ENCODE measurements at regions not wholly inside any gene's neighbourhood (a gene's known extent, or its start where the extent isn't known, plus 50 kb on each side); places are given as distances from the start of the nearest gene placed in this dataset.

- H3K4me3 ChIP-seq, result no peak overlapping the region
- no peaks in the 10 kb centered on the region for H3K9me3 ChIP-seq (ENCODE audit: low read depth)
- peaks cover 27% of the 10 kb centered on the region for H3K4me1 ChIP-seq (ENCODE audit: low read depth)
- no peaks in the 10 kb centered on the region for H3K27me3 ChIP-seq
- no peaks in the 10 kb centered on the region for H3K36me3 ChIP-seq
- TF ChIP-seq CTCF (IDR thresholded peaks at IDR 0.05; ENCODE audit: low read depth, low read length), result no peak
- peak overlapping the region; percentile 99 for H3K27ac ChIP-seq
- DNase-seq (ENCODE audit: low read depth in 1 of 2, low spot score in 1 of 2), result no peak
Observed at GRCh38 chr18:40440088-40440487, 1514.9 kb upstream of the PIK3C3 start.

GRCh38 chr18:40437517-40437916, 1517.5 kb upstream of the PIK3C3 start:
- H3K36me3 ChIP-seq, result no peaks in the 10 kb centered on the region
- no peaks in the 10 kb centered on the region for H3K9me3 ChIP-seq (ENCODE audit: low read depth)
- H3K27ac ChIP-seq, result peak overlapping the region; percentile 99
- DNase-seq (ENCODE audit: low read depth in 1 of 2, low spot score in 1 of 2), result peak; percentile 10 to 89
- H3K4me1 ChIP-seq (ENCODE audit: low read depth), result peaks cover 27% of the 10 kb centered on the region
- no peak for TF ChIP-seq CTCF (IDR thresholded peaks at IDR 0.05; ENCODE audit: low read depth, low read length)
- no peaks in the 10 kb centered on the region for H3K27me3 ChIP-seq
- H3K4me3 ChIP-seq, result no peak overlapping the region

- Histone ChIP-seq H3K27ac (peak overlapping the region; percentile 65), H3K4me1 (ENCODE audit: low read depth) (peaks cover 14% of the 10 kb centered on the region), H3K9me3 (ENCODE audit: low read depth) (no peaks in the 10 kb centered on the region), H3K36me3 (no peaks in the 10 kb centered on the region), H3K4me3 (no peak overlapping the region), H3K27me3 (no peaks in the 10 kb centered on the region)
- no peak for TF ChIP-seq CTCF (IDR thresholded peaks at IDR 0.05; ENCODE audit: low read depth, low read length)
- DNase-seq (ENCODE audit: low read depth in 1 of 2, low spot score in 1 of 2), result peak in 1 of 2 donors; percentile 9
Observed at GRCh38 chr18:40431071-40431985, 1523.7 kb upstream of the PIK3C3 start.

- Histone ChIP-seq H3K4me3 (no peak overlapping the region), H3K9me3 (ENCODE audit: low read depth) (no peaks in the 10 kb centered on the region), H3K36me3 (no peaks in the 10 kb centered on the region), H3K4me1 (ENCODE audit: low read depth) (no peaks in the 10 kb centered on the region), H3K27ac (no peak overlapping the region), H3K27me3 (no peaks in the 10 kb centered on the region)
- no peak for TF ChIP-seq CTCF (IDR thresholded peaks at IDR 0.05; ENCODE audit: low read depth, low read length)
- no peak for DNase-seq (ENCODE audit: low read depth in 1 of 2, low spot score in 1 of 2)
Observed at GRCh38 chr18:40423291-40423690, 1531.7 kb upstream of the PIK3C3 start.

GRCh38 chr18:40420675-40421074, 1534.4 kb upstream of the PIK3C3 start:
- H3K27me3 ChIP-seq, result no peaks in the 10 kb centered on the region
- no peak overlapping the region for H3K4me3 ChIP-seq
- H3K36me3 ChIP-seq, result no peaks in the 10 kb centered on the region
- H3K27ac ChIP-seq, result no peak overlapping the region
- DNase-seq (ENCODE audit: low read depth in 1 of 2, low spot score in 1 of 2), result no peak
- no peaks in the 10 kb centered on the region for H3K9me3 ChIP-seq (ENCODE audit: low read depth)
- no peaks in the 10 kb centered on the region for H3K4me1 ChIP-seq (ENCODE audit: low read depth)
- no peak for TF ChIP-seq CTCF (IDR thresholded peaks at IDR 0.05; ENCODE audit: low read depth, low read length)

All from cardiac muscle cell (in vitro differentiated cells and primary cell).